ENCODE measurements at regions not wholly inside any gene's neighbourhood (a gene's known extent, or its start where the extent isn't known, plus 50 kb on each side); places are given as distances from the start of the nearest gene placed in this dataset.

DNA sequence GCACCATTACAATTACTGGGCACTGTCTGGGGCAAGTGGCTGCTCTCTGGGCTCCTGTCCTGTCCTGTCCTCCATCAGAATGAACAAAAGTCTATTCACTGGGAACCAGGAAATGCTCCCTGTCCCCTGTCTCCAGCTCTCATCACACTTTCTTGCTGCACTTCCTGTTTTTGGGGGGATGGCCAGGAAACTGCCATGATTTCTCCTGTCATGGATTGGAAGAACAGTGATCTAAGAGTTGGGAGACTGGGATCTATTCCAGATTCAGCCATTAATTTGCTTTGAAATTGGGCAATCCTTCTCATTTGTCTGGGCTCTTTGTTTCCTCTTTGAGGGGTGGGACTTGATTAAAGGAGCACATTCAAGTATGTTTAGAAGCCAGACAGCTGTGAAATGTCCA is 61.4 kb upstream of the KIRREL3 start:
- no peak for DNase-seq
- ATAC-seq: no peak
- intact Hi-C loops (cut with DNase I, micrococcal nuclease): no loop called here

GRCh38 chr11:127059750-127060149 is 59.2 kb upstream of the KIRREL3 start:
- DNase-seq: no peak
- ATAC-seq: no peak

GRCh38 chr11:127059286-127059685 is 58.7 kb upstream of the KIRREL3 start:
- DNase-seq: no peak
- no peak for ATAC-seq
- intact Hi-C loops (cut with DNase I, micrococcal nuclease): loop anchor here in 1 of 2 donors (10.0 kb wide), 1 partner anchor 56 kb away; no protein-coding TSS in a partner anchor

More at GRCh38 chr11:127059750-127060149, 59.2 kb upstream of the KIRREL3 start:
- intact Hi-C loops (cut with DNase I, micrococcal nuclease): loop anchor here in 1 of 2 donors (10.0 kb wide), 1 partner anchor 55 kb away; no protein-coding TSS in a partner anchor

DNA sequence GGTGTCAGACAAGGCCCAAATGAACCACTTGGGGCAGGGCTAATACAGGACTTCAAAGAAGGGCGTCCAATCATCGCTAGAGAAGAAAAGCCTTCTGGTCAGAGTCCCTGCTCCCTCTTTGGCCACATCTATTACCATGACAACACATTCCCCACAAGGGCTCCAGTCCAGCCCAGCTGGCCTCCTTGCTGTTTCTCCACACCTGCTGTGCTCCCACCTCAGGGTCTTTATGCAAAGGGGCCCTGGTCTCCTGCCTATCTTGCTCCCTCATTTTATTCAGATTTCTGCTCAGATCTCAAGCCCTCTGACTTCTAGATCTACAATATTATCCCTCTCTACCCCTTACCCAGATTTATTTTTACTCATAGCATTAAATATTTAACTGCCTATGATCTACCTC is 58.0 kb upstream of the KIRREL3 start:
- DNase-seq: no peak
- ATAC-seq: no peak
- intact Hi-C loops (cut with DNase I, micrococcal nuclease): loop anchor here in 1 of 2 donors (10.0 kb wide), 1 partner anchor 56 kb away; no protein-coding TSS in a partner anchor

DNA sequence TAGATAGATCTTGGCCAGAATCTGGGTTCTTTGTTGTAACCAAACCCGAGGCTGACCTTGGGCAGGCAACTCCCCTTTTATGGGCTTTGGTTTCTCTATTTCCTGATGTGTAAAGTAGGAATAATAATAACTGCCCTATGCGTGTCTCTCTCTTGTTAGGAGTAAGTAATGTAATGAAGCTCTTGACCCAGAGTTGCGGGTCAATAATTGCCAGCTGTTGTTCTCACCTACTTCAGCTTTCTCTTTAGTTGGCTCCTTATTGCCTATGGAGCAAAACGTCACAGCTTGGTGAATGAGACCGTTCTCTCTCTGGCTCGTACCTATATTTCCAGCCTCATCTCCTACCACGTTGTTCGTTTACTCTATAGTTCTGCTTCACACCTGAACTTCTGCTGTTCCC is 56.6 kb upstream of the KIRREL3 start:
- DNase-seq (no peak), ATAC-seq (peak; percentile 36)
- intact Hi-C loops (cut with DNase I, micrococcal nuclease): loop anchor here in 1 of 2 donors (10.0 kb wide), 1 partner anchor 58 kb away; no protein-coding TSS in a partner anchor

DNA sequence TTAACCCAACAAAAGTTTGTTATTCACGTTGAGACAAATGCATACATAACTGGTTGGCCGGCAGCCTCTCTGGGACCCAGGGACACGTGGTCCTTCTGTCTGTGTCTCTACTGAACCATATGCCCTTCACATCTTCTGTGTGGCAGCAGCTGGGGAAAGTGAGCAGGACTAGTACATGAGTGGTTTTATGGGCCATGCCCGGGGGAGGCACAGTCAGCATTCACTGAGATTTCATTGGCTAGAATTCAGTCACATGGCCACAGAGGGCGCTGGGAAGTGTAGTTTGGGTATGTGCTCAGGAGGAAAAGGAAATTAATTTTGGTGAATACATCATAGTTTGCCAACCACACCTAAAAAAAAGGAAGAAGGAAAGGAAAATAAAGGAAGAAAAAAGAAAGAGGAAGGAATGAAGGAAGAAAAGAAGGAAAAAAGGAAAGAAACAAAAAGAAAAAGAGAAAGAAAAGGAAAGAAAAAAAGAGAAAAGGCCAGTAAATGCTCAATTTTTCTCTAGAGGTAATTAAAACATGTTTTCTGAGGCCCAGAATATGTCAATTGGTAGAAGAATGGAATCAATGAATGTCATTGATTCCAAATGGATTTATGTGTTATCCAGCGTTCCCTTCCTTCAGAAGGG is 55.9 kb upstream of the KIRREL3 start:
- DNase-seq (peak in 1 of 2 donors; percentile 11), ATAC-seq (peak; percentile 53)
- intact Hi-C loops (cut with DNase I, micrococcal nuclease): loop anchor here in 1 of 2 donors (10.0 kb wide), 1 partner anchor 58 kb away; no protein-coding TSS in a partner anchor

GRCh38 chr11:127055236-127055635 is 54.7 kb upstream of the KIRREL3 start:
- intact Hi-C loops (cut with DNase I, micrococcal nuclease): loop anchor here in 1 of 2 donors (10.0 kb wide), 1 partner anchor 60 kb away; no protein-coding TSS in a partner anchor
- DNase-seq (no peak), ATAC-seq (no peak)

GRCh38 chr11:127054153-127054552 is 53.6 kb upstream of the KIRREL3 start:
- ATAC-seq: no peak
- intact Hi-C loops (cut with DNase I, micrococcal nuclease): loop anchor here in 1 of 2 donors (10.0 kb wide), 1 partner anchor 61 kb away; no protein-coding TSS in a partner anchor
- DNase-seq: no peak

- DNase-seq (no peak), ATAC-seq (no peak)
- intact Hi-C loops (cut with DNase I, micrococcal nuclease): loop anchor here in 1 of 2 donors (10.0 kb wide), 1 partner anchor 62 kb away; no protein-coding TSS in a partner anchor
Measured at GRCh38 chr11:127052404-127052803, 51.8 kb upstream of the KIRREL3 start.
